ENCODE measurements at regions not wholly inside any gene's neighbourhood (a gene's known extent, or its start where the extent isn't known, plus 50 kb on each side); places are given as distances from the start of the nearest gene placed in this dataset.
A peak's percentile ranks its signal among the peaks of the same experiment; 100 is the strongest.

DNA sequence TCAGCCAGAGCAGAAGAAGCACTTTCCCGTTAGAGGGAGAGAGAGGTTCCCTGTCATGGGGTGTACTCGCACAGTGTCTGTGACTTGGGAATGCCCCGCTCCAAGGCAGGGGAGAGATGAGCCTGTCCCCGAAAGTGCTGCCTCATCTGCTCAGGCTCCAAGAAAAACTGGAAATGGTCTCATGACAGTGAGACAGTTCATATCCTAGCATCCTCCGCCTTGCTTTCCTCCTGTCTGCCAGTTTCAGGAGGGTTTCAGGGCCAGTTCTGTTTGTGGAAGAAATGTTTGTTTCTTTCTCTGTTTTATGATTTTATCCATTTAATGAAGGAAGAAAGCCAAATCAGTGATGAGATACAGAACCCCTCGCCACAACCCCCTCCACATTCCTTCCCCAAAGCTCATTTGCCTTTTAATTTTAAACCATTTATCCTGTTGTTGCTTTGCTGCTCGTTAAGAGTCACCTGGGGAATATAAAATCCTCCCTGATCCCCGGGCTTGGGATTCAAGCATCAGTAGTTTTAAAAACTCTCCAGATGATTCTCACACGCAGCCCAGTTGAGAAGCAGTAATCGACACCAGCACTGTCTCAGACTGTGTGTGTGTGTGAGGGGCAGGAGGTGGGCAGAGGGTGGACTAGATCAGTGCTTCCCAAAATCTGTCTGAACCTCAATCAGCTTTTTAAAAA is 144.6 kb upstream of the UBL3 start:
- no peak overlapping the region for H2AFZ ChIP-seq (ENCODE audit: low read depth, low read length)
- H3K79me2 ChIP-seq (ENCODE audit: insufficient read depth, low read length), result no peaks in the 10 kb centered on the region
- Mint-ChIP-seq H3K4me1 (ENCODE audit: low read depth, unreplicated experiment) (peaks cover 27% of the 10 kb centered on the region), H3K36me3 (ENCODE audit: low read depth, unreplicated experiment) (no peaks in the 10 kb centered on the region), H3K27me3 (ENCODE audit: low read depth, unreplicated experiment) (no peaks in the 10 kb centered on the region), H3K27ac (ENCODE audit: unreplicated experiment) (peak overlapping the region; percentile 18), H3K4me3 (ENCODE audit: unreplicated experiment) (no peak overlapping the region), H3K9me3 (ENCODE audit: unreplicated experiment) (peaks cover 6% of the 10 kb centered on the region)
- no peaks in the 10 kb centered on the region for H3K9me3 ChIP-seq (ENCODE audit: insufficient read depth, low read depth, low read length)
- H4K20me1 ChIP-seq (ENCODE audit: insufficient read depth, low read length), result no peaks in the 10 kb centered on the region
- FAIRE-seq (no peak), DNase-seq (ENCODE audit: low read depth) (no peak)
- H3K9ac ChIP-seq (ENCODE audit: low read length), result no peak overlapping the region
- no peaks in the 10 kb centered on the region for H3K36me3 ChIP-seq (ENCODE audit: insufficient read depth, low read length)
- peaks cover 31% of the 10 kb centered on the region for H3K4me1 ChIP-seq (ENCODE audit: insufficient read depth, low read length)
- H3K4me3 ChIP-seq (ENCODE audit: insufficient read depth, low read depth, low read length), result no peak overlapping the region
- no peaks in the 10 kb centered on the region for H3K27me3 ChIP-seq (ENCODE audit: insufficient read depth, low read length)
- H3K27ac ChIP-seq (ENCODE audit: low read depth, low read length), result no peak overlapping the region
- TF ChIP-seq, protein P1, sequence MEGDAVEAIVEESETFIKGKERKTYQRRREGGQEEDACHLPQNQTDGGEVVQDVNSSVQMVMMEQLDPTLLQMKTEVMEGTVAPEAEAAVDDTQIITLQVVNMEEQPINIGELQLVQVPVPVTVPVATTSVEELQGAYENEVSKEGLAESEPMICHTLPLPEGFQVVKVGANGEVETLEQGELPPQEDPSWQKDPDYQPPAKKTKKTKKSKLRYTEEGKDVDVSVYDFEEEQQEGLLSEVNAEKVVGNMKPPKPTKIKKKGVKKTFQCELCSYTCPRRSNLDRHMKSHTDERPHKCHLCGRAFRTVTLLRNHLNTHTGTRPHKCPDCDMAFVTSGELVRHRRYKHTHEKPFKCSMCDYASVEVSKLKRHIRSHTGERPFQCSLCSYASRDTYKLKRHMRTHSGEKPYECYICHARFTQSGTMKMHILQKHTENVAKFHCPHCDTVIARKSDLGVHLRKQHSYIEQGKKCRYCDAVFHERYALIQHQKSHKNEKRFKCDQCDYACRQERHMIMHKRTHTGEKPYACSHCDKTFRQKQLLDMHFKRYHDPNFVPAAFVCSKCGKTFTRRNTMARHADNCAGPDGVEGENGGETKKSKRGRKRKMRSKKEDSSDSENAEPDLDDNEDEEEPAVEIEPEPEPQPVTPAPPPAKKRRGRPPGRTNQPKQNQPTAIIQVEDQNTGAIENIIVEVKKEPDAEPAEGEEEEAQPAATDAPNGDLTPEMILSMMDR (IDR thresholded peaks at IDR 0.05; ENCODE audit: insufficient read depth, low read depth, low read length), result no peak
- TF ChIP-seq EZH2 (IDR thresholded peaks at IDR 0.05; ENCODE audit: insufficient read depth, low read length), result no peak
- H3K4me2 ChIP-seq (ENCODE audit: low read length), result no peak overlapping the region

DNA sequence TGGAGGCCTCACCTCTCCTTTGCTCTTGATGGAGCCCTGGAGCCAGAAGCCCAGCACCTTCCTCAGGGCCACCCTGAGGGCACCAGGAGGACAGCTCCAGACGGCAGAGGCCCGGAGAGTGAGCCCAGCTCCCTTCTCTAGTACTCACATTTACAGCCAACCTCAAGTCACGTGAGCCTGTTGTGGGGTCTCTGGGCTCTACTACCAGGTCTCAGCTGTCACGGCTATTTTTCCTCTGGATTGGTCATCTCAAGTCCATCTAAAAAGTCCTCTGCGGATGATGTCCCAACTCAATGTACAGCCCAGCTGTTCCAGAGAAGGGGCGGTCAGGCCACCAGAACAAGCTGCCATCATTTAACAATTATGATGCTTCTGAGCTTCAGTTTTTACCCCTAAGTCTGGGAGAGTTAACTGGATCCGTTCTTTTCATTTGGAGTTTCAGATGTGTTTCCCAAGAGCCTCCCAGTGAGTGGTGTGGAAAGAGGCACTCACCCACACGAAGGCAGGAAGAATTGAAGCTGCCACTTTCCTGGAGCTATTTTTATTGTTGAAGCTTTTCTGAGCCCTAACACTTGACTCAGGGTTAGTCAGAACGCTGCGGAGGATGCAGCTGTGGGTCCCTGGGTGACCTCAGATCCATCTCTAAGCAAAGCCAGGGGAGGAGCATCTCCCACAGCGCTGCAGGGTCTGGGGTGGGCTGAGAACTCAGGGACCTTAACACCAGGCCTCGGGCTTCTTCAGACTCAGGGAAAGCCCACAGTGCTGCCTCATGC is 143.5 kb upstream of the UBL3 start:
- TF ChIP-seq, protein P1 (IDR thresholded peaks at IDR 0.05; ENCODE audit: insufficient read depth, low read depth, low read length), result no peak
- TF ChIP-seq EZH2 (IDR thresholded peaks at IDR 0.05; ENCODE audit: insufficient read depth, low read length), result no peak
- Mint-ChIP-seq H3K27me3 (ENCODE audit: low read depth, unreplicated experiment) (no peaks in the 10 kb centered on the region), H3K9me3 (ENCODE audit: unreplicated experiment) (peaks cover 6% of the 10 kb centered on the region), H3K4me3 (ENCODE audit: unreplicated experiment) (no peak overlapping the region), H3K36me3 (ENCODE audit: low read depth, unreplicated experiment) (peaks cover under 1% of the 10 kb centered on the region), H3K4me1 (ENCODE audit: low read depth, unreplicated experiment) (peaks cover 27% of the 10 kb centered on the region), H3K27ac (ENCODE audit: unreplicated experiment) (peak overlapping the region; percentile 53)
- no peak overlapping the region for H3K4me3 ChIP-seq (ENCODE audit: insufficient read depth, low read depth, low read length)
- H3K27me3 ChIP-seq (ENCODE audit: insufficient read depth, low read length), result no peaks in the 10 kb centered on the region
- peak overlapping the region; percentile 59 for H3K27ac ChIP-seq (ENCODE audit: low read depth, low read length)
- peak overlapping the region; percentile 38 for H3K9ac ChIP-seq (ENCODE audit: low read length)
- peaks cover 31% of the 10 kb centered on the region for H3K4me1 ChIP-seq (ENCODE audit: insufficient read depth, low read length)
- no peaks in the 10 kb centered on the region for H3K9me3 ChIP-seq (ENCODE audit: insufficient read depth, low read depth, low read length)
- FAIRE-seq, result peak; percentile 56
- DNase-seq (ENCODE audit: low read depth), result peak; percentile 69
- no peaks in the 10 kb centered on the region for H3K79me2 ChIP-seq (ENCODE audit: insufficient read depth, low read length)
- peak overlapping the region; percentile 60 for H3K4me2 ChIP-seq (ENCODE audit: low read length)
- no peaks in the 10 kb centered on the region for H4K20me1 ChIP-seq (ENCODE audit: insufficient read depth, low read length)
- H2AFZ ChIP-seq (ENCODE audit: low read depth, low read length), result no peak overlapping the region
- H3K36me3 ChIP-seq (ENCODE audit: insufficient read depth, low read length), result no peaks in the 10 kb centered on the region

Measured in astrocyte (in vitro differentiated cells and primary cell).